T-helper 17 cell (primary cell): ENCODE measurements at regions not wholly inside any gene's neighbourhood (a gene's known extent, or its start where the extent isn't known, plus 50 kb on each side); places are given as distances from the start of the nearest gene placed in this dataset.
A peak's percentile ranks its signal among the peaks of the same experiment; 100 is the strongest.

Source experiments
- ATAC-seq: fragments of 150-1000 bp; cut with Tn5 transposase; 2 replicates; pipeline ENCODE4 v1.10.0; 2021; ENCODE audit warnings: mild to moderate bottlenecking, moderate library complexity
- DNase-seq, 3 donors: peaks; one replicate each; pipeline versions ENCODE4 v3.0.0 to v3.0.0-alpha.2; 2020 to 2021
- H3K9me3 ChIP-seq: one replicate; pipeline ENCODE4 v1.7.0; 2013; ENCODE audit warnings: low read length, mild to moderate bottlenecking; ENCODE audit not compliant: control insufficient read depth, poor library complexity, severe bottlenecking
- H3K27ac Mint-ChIP-seq: one replicate; pipeline ENCODE4 v1.8.0; 2022; ENCODE audit warnings: mild to moderate bottlenecking, moderate library complexity, mixed read lengths
- H3K27me3 Mint-ChIP-seq: one replicate; pipeline ENCODE4 v1.8.0; 2022; ENCODE audit warnings: mixed read lengths
- H3K36me3 Mint-ChIP-seq: one replicate; pipeline ENCODE4 v1.8.0; 2022; ENCODE audit warnings: low read depth, mixed read lengths
- H3K4me1 Mint-ChIP-seq: one replicate; pipeline ENCODE4 v1.8.0; 2022; ENCODE audit warnings: mild to moderate bottlenecking, mixed read lengths
- H3K4me3 Mint-ChIP-seq: one replicate; pipeline ENCODE4 v1.8.0; 2022; ENCODE audit warnings: mild to moderate bottlenecking, moderate library complexity, mixed read lengths

- peaks cover 18% of the 10 kb centered on the region for H3K27me3 Mint-ChIP-seq
- H3K4me3 Mint-ChIP-seq = no peak overlapping the region
- no peaks in the 10 kb centered on the region for H3K4me1 Mint-ChIP-seq
- DNase-seq (no peak), ATAC-seq (no peak)
- no peaks in the 10 kb centered on the region for H3K36me3 Mint-ChIP-seq
- H3K27ac Mint-ChIP-seq = no peak overlapping the region
- no peaks in the 10 kb centered on the region for H3K9me3 ChIP-seq
Observed at GRCh38 chr18:10207682-10208345, 246.6 kb upstream of the APCDD1 start.

GRCh38 chr18:10209302-10209701 is 245.1 kb upstream of the APCDD1 start:
- no peak overlapping the region for H3K4me3 Mint-ChIP-seq
- ATAC-seq (no peak), DNase-seq (no peak)
- no peaks in the 10 kb centered on the region for H3K36me3 Mint-ChIP-seq
- no peaks in the 10 kb centered on the region for H3K9me3 ChIP-seq
- H3K27ac Mint-ChIP-seq = no peak overlapping the region
- H3K4me1 Mint-ChIP-seq = no peaks in the 10 kb centered on the region
- peaks cover 18% of the 10 kb centered on the region for H3K27me3 Mint-ChIP-seq

GRCh38 chr18:10210057-10210633 is 244.3 kb upstream of the APCDD1 start:
- no peak overlapping the region for H3K27ac Mint-ChIP-seq
- DNase-seq = no peak
- peaks cover 17% of the 10 kb centered on the region for H3K27me3 Mint-ChIP-seq
- H3K4me3 Mint-ChIP-seq = no peak overlapping the region
- no peaks in the 10 kb centered on the region for H3K4me1 Mint-ChIP-seq
- no peak for ATAC-seq
- no peaks in the 10 kb centered on the region for H3K36me3 Mint-ChIP-seq
- H3K9me3 ChIP-seq = no peaks in the 10 kb centered on the region

- H3K4me3 Mint-ChIP-seq = no peak overlapping the region
- no peak for DNase-seq
- peak; percentile 35 for ATAC-seq
- no peaks in the 10 kb centered on the region for H3K4me1 Mint-ChIP-seq
- no peak overlapping the region for H3K27ac Mint-ChIP-seq
- H3K36me3 Mint-ChIP-seq = no peaks in the 10 kb centered on the region
- H3K9me3 ChIP-seq = no peaks in the 10 kb centered on the region
- peaks cover 9% of the 10 kb centered on the region for H3K27me3 Mint-ChIP-seq
Observed at GRCh38 chr18:10213526-10213925, 240.9 kb upstream of the APCDD1 start.

- Mint-ChIP-seq H3K27me3 (peaks cover 9% of the 10 kb centered on the region), H3K27ac (no peak overlapping the region), H3K4me3 (no peak overlapping the region), H3K36me3 (no peaks in the 10 kb centered on the region), H3K4me1 (no peaks in the 10 kb centered on the region)
- ATAC-seq = no peak
- no peaks in the 10 kb centered on the region for H3K9me3 ChIP-seq
- DNase-seq = no peak
Observed at GRCh38 chr18:10215446-10215845, 239.0 kb upstream of the APCDD1 start.

GRCh38 chr18:10216791-10217190 is 237.6 kb upstream of the APCDD1 start:
- Mint-ChIP-seq H3K36me3 (no peaks in the 10 kb centered on the region), H3K27ac (no peak overlapping the region), H3K27me3 (peaks cover 2% of the 10 kb centered on the region), H3K4me1 (no peaks in the 10 kb centered on the region), H3K4me3 (no peak overlapping the region)
- ATAC-seq (no peak), DNase-seq (no peak)
- no peaks in the 10 kb centered on the region for H3K9me3 ChIP-seq

GRCh38 chr18:10217211-10217610 is 237.2 kb upstream of the APCDD1 start:
- Mint-ChIP-seq H3K36me3 (no peaks in the 10 kb centered on the region), H3K4me1 (no peaks in the 10 kb centered on the region), H3K27ac (no peak overlapping the region), H3K27me3 (no peaks in the 10 kb centered on the region), H3K4me3 (no peak overlapping the region)
- no peaks in the 10 kb centered on the region for H3K9me3 ChIP-seq
- no peak for DNase-seq
- no peak for ATAC-seq

- Mint-ChIP-seq H3K27ac (no peak overlapping the region), H3K36me3 (no peaks in the 10 kb centered on the region), H3K4me3 (no peak overlapping the region), H3K27me3 (no peaks in the 10 kb centered on the region), H3K4me1 (no peaks in the 10 kb centered on the region)
- no peak for DNase-seq
- no peaks in the 10 kb centered on the region for H3K9me3 ChIP-seq
- ATAC-seq = no peak
Observed at GRCh38 chr18:10225300-10225699, 229.1 kb upstream of the APCDD1 start.

- Mint-ChIP-seq H3K4me1 (no peaks in the 10 kb centered on the region), H3K36me3 (no peaks in the 10 kb centered on the region), H3K27me3 (no peaks in the 10 kb centered on the region), H3K27ac (no peak overlapping the region), H3K4me3 (no peak overlapping the region)
- DNase-seq = no peak
- H3K9me3 ChIP-seq = no peaks in the 10 kb centered on the region
- ATAC-seq = no peak
Observed at GRCh38 chr18:10226971-10227370, 227.5 kb upstream of the APCDD1 start.

- Mint-ChIP-seq H3K27ac (no peak overlapping the region), H3K4me3 (no peak overlapping the region), H3K27me3 (no peaks in the 10 kb centered on the region), H3K4me1 (no peaks in the 10 kb centered on the region), H3K36me3 (no peaks in the 10 kb centered on the region)
- no peaks in the 10 kb centered on the region for H3K9me3 ChIP-seq
- DNase-seq (no peak), ATAC-seq (no peak)
Observed at GRCh38 chr18:10228326-10228725, 226.1 kb upstream of the APCDD1 start.

GRCh38 chr18:10229458-10229857 is 225.0 kb upstream of the APCDD1 start:
- no peaks in the 10 kb centered on the region for H3K36me3 Mint-ChIP-seq
- no peaks in the 10 kb centered on the region for H3K4me1 Mint-ChIP-seq
- no peaks in the 10 kb centered on the region for H3K9me3 ChIP-seq
- no peak for ATAC-seq
- no peaks in the 10 kb centered on the region for H3K27me3 Mint-ChIP-seq
- DNase-seq = no peak
- H3K27ac Mint-ChIP-seq = no peak overlapping the region
- no peak overlapping the region for H3K4me3 Mint-ChIP-seq

- Mint-ChIP-seq H3K4me1 (no peaks in the 10 kb centered on the region), H3K27me3 (no peaks in the 10 kb centered on the region), H3K27ac (no peak overlapping the region), H3K4me3 (no peak overlapping the region), H3K36me3 (no peaks in the 10 kb centered on the region)
- no peaks in the 10 kb centered on the region for H3K9me3 ChIP-seq
- no peak for ATAC-seq
- no peak for DNase-seq
Observed at GRCh38 chr18:10230072-10230471, 224.4 kb upstream of the APCDD1 start.

- Mint-ChIP-seq H3K27ac (no peak overlapping the region), H3K36me3 (no peaks in the 10 kb centered on the region), H3K27me3 (no peaks in the 10 kb centered on the region), H3K4me3 (no peak overlapping the region), H3K4me1 (no peaks in the 10 kb centered on the region)
- no peak for ATAC-seq
- H3K9me3 ChIP-seq = no peaks in the 10 kb centered on the region
- DNase-seq = no peak
Observed at GRCh38 chr18:10231220-10231619, 223.2 kb upstream of the APCDD1 start.

- H3K4me1 Mint-ChIP-seq = no peaks in the 10 kb centered on the region
- no peaks in the 10 kb centered on the region for H3K36me3 Mint-ChIP-seq
- no peak for ATAC-seq
- H3K27me3 Mint-ChIP-seq = no peaks in the 10 kb centered on the region
- H3K27ac Mint-ChIP-seq = no peak overlapping the region
- H3K4me3 Mint-ChIP-seq = no peak overlapping the region
- no peak for DNase-seq
- H3K9me3 ChIP-seq = no peaks in the 10 kb centered on the region
Observed at GRCh38 chr18:10232062-10232461, 222.4 kb upstream of the APCDD1 start.
